ENCODE measurements at regions not wholly inside any gene's neighbourhood (a gene's known extent, or its start where the extent isn't known, plus 50 kb on each side); places are given as distances from the start of the nearest gene placed in this dataset.
A peak's percentile ranks its signal among the peaks of the same experiment; 100 is the strongest.

- ChIA-PET CTCF (no interaction called here), POLR2A (no interaction called here)
- no peak for DNase-seq
- Histone ChIP-seq H3K4me3 (ENCODE audit: low read length) (no peak overlapping the region), H3K36me3 (ENCODE audit: insufficient read depth, low read length) (no peaks in the 10 kb centered on the region), H3K9me3 (ENCODE audit: low read length) (no peaks in the 10 kb centered on the region), H3K27me3 (ENCODE audit: insufficient read depth, low read length, poor library complexity, severe bottlenecking) (no peaks in the 10 kb centered on the region), H3K4me1 (ENCODE audit: insufficient read depth, low read length) (no peaks in the 10 kb centered on the region), H3K27ac (ENCODE audit: low read depth, low read length) (no peak overlapping the region)
- peaks cover 0 to 2% (median 0%) of the 10 kb centered on the region in 5 donors for H3K9me3 Mint-ChIP-seq
- peaks cover 0 to 3% (median 0%) of the 10 kb centered on the region in 3 donors for H3K36me3 Mint-ChIP-seq
- peak overlapping the region in 1 of 8 donors; percentile 76 for H3K27ac Mint-ChIP-seq
- peaks cover 15 to 23% of the 10 kb centered on the region in 2 donors for H3K27me3 Mint-ChIP-seq
- no peak overlapping the region for H3K4me3 Mint-ChIP-seq
- no peaks in the 10 kb centered on the region for H3K4me1 Mint-ChIP-seq
Observed at GRCh38 chr3:40714771-40715345, 190.1 kb downstream of the ZNF621 start.

GRCh38 chr3:40715551-40715950 is 190.8 kb downstream of the ZNF621 start:
- peaks cover 17 to 22% of the 10 kb centered on the region in 2 donors for H3K27me3 Mint-ChIP-seq
- no peaks in the 10 kb centered on the region for H3K36me3 ChIP-seq (ENCODE audit: insufficient read depth, low read length)
- H3K4me3 Mint-ChIP-seq, result no peak overlapping the region
- peaks cover 0 to 3% (median 0%) of the 10 kb centered on the region in 5 donors for H3K9me3 Mint-ChIP-seq
- CTCF ChIA-PET, result no interaction called here
- H3K4me1 Mint-ChIP-seq, result no peaks in the 10 kb centered on the region
- peaks cover 0 to 3% (median 0%) of the 10 kb centered on the region in 3 donors for H3K36me3 Mint-ChIP-seq
- POLR2A ChIA-PET, result no interaction called here
- no peaks in the 10 kb centered on the region for H3K9me3 ChIP-seq (ENCODE audit: low read length)
- no peaks in the 10 kb centered on the region for H3K4me1 ChIP-seq (ENCODE audit: insufficient read depth, low read length)
- H3K4me3 ChIP-seq (ENCODE audit: low read length), result no peak overlapping the region
- H3K27ac Mint-ChIP-seq, result no peak overlapping the region
- no peaks in the 10 kb centered on the region for H3K27me3 ChIP-seq (ENCODE audit: insufficient read depth, low read length, poor library complexity, severe bottlenecking)
- no peak overlapping the region for H3K27ac ChIP-seq (ENCODE audit: low read depth, low read length)
- no peak for DNase-seq

- Mint-ChIP-seq H3K9me3 (peaks cover 0 to 4% (median 0%) of the 10 kb centered on the region in 5 donors), H3K27me3 (peaks cover 16 to 17% of the 10 kb centered on the region in 2 donors), H3K36me3 (no peaks in the 10 kb centered on the region), H3K27ac (no peak overlapping the region), H3K4me3 (no peak overlapping the region), H3K4me1 (no peaks in the 10 kb centered on the region)
- Histone ChIP-seq H3K4me3 (ENCODE audit: low read length) (no peak overlapping the region), H3K36me3 (ENCODE audit: insufficient read depth, low read length) (no peaks in the 10 kb centered on the region), H3K27me3 (ENCODE audit: insufficient read depth, low read length, poor library complexity, severe bottlenecking) (no peaks in the 10 kb centered on the region), H3K9me3 (ENCODE audit: low read length) (no peaks in the 10 kb centered on the region), H3K4me1 (ENCODE audit: insufficient read depth, low read length) (no peaks in the 10 kb centered on the region), H3K27ac (ENCODE audit: low read depth, low read length) (no peak overlapping the region)
- ChIA-PET POLR2A (no interaction called here), CTCF (no interaction called here)
- no peak for DNase-seq
Observed at GRCh38 chr3:40717471-40717870, 192.7 kb downstream of the ZNF621 start.

GRCh38 chr3:40718209-40718608 is 193.4 kb downstream of the ZNF621 start:
- no peak for DNase-seq
- no peaks in the 10 kb centered on the region for H3K36me3 ChIP-seq (ENCODE audit: insufficient read depth, low read length)
- peaks cover 13 to 16% of the 10 kb centered on the region in 2 donors for H3K27me3 Mint-ChIP-seq
- H3K4me3 Mint-ChIP-seq, result no peak overlapping the region
- H3K27ac ChIP-seq (ENCODE audit: low read depth, low read length), result no peak overlapping the region
- H3K27ac Mint-ChIP-seq, result no peak overlapping the region
- H3K36me3 Mint-ChIP-seq, result no peaks in the 10 kb centered on the region
- H3K4me1 Mint-ChIP-seq, result no peaks in the 10 kb centered on the region
- H3K4me3 ChIP-seq (ENCODE audit: low read length), result no peak overlapping the region
- no peaks in the 10 kb centered on the region for H3K27me3 ChIP-seq (ENCODE audit: insufficient read depth, low read length, poor library complexity, severe bottlenecking)
- no peaks in the 10 kb centered on the region for H3K4me1 ChIP-seq (ENCODE audit: insufficient read depth, low read length)
- POLR2A ChIA-PET, result no interaction called here
- H3K9me3 ChIP-seq (ENCODE audit: low read length), result no peaks in the 10 kb centered on the region
- CTCF ChIA-PET, result no interaction called here
- peaks cover 0 to 4% (median 0%) of the 10 kb centered on the region in 5 donors for H3K9me3 Mint-ChIP-seq

- ChIA-PET CTCF (no interaction called here), POLR2A (no interaction called here)
- no peaks in the 10 kb centered on the region for H3K36me3 ChIP-seq (ENCODE audit: insufficient read depth, low read length)
- DNase-seq, result no peak
- Mint-ChIP-seq H3K27ac (no peak overlapping the region), H3K27me3 (peaks cover 10 to 14% of the 10 kb centered on the region in 2 donors), H3K9me3 (peaks cover 0 to 4% (median 0%) of the 10 kb centered on the region in 5 donors), H3K4me3 (no peak overlapping the region), H3K36me3 (no peaks in the 10 kb centered on the region), H3K4me1 (no peaks in the 10 kb centered on the region)
- no peaks in the 10 kb centered on the region for H3K4me1 ChIP-seq (ENCODE audit: insufficient read depth, low read length)
- no peak overlapping the region for H3K4me3 ChIP-seq (ENCODE audit: low read length)
- no peaks in the 10 kb centered on the region for H3K27me3 ChIP-seq (ENCODE audit: insufficient read depth, low read length, poor library complexity, severe bottlenecking)
- H3K27ac ChIP-seq (ENCODE audit: low read depth, low read length), result no peak overlapping the region
- no peaks in the 10 kb centered on the region for H3K9me3 ChIP-seq (ENCODE audit: low read length)
Observed at GRCh38 chr3:40718681-40719080, 193.9 kb downstream of the ZNF621 start.

GRCh38 chr3:40719660-40720287 is 195.0 kb downstream of the ZNF621 start:
- Histone ChIP-seq H3K36me3 (ENCODE audit: insufficient read depth, low read length) (no peaks in the 10 kb centered on the region), H3K27ac (ENCODE audit: low read depth, low read length) (no peak overlapping the region), H3K27me3 (ENCODE audit: insufficient read depth, low read length, poor library complexity, severe bottlenecking) (no peaks in the 10 kb centered on the region), H3K9me3 (ENCODE audit: low read length) (no peaks in the 10 kb centered on the region), H3K4me3 (ENCODE audit: low read length) (no peak overlapping the region), H3K4me1 (ENCODE audit: insufficient read depth, low read length) (no peaks in the 10 kb centered on the region)
- H3K27ac Mint-ChIP-seq, result no peak overlapping the region
- DNase-seq, result no peak
- H3K36me3 Mint-ChIP-seq, result no peaks in the 10 kb centered on the region
- no peaks in the 10 kb centered on the region for H3K4me1 Mint-ChIP-seq
- H3K9me3 Mint-ChIP-seq, result peaks cover 0 to 4% (median 0%) of the 10 kb centered on the region in 5 donors
- H3K4me3 Mint-ChIP-seq, result no peak overlapping the region
- CTCF ChIA-PET, result no interaction called here
- POLR2A ChIA-PET, result no interaction called here
- H3K27me3 Mint-ChIP-seq, result peaks cover 8 to 13% of the 10 kb centered on the region in 2 donors

GRCh38 chr3:40720341-40720740 is 195.6 kb downstream of the ZNF621 start:
- CTCF ChIA-PET, result no interaction called here
- H3K27me3 Mint-ChIP-seq, result peaks cover 2 to 8% of the 10 kb centered on the region in 2 donors
- H3K9me3 Mint-ChIP-seq, result peaks cover 0 to 3% (median 0%) of the 10 kb centered on the region in 5 donors
- Histone ChIP-seq H3K4me3 (ENCODE audit: low read length) (no peak overlapping the region), H3K36me3 (ENCODE audit: insufficient read depth, low read length) (no peaks in the 10 kb centered on the region), H3K27me3 (ENCODE audit: insufficient read depth, low read length, poor library complexity, severe bottlenecking) (no peaks in the 10 kb centered on the region), H3K9me3 (ENCODE audit: low read length) (no peaks in the 10 kb centered on the region), H3K4me1 (ENCODE audit: insufficient read depth, low read length) (no peaks in the 10 kb centered on the region), H3K27ac (ENCODE audit: low read depth, low read length) (no peak overlapping the region)
- H3K4me1 Mint-ChIP-seq, result no peaks in the 10 kb centered on the region
- no peaks in the 10 kb centered on the region for H3K36me3 Mint-ChIP-seq
- no peak overlapping the region for H3K27ac Mint-ChIP-seq
- DNase-seq, result no peak
- no peak overlapping the region for H3K4me3 Mint-ChIP-seq
- POLR2A ChIA-PET, result no interaction called here

GRCh38 chr3:40720863-40721262 is 196.1 kb downstream of the ZNF621 start:
- H3K27me3 Mint-ChIP-seq, result peaks cover 0 to 4% of the 10 kb centered on the region in 2 donors
- H3K4me3 Mint-ChIP-seq, result no peak overlapping the region
- no peak overlapping the region for H3K27ac ChIP-seq (ENCODE audit: low read depth, low read length)
- H3K4me1 Mint-ChIP-seq, result no peaks in the 10 kb centered on the region
- no peaks in the 10 kb centered on the region for H3K36me3 Mint-ChIP-seq
- H3K4me1 ChIP-seq (ENCODE audit: insufficient read depth, low read length), result no peaks in the 10 kb centered on the region
- H3K36me3 ChIP-seq (ENCODE audit: insufficient read depth, low read length), result no peaks in the 10 kb centered on the region
- ChIA-PET CTCF (no interaction called here), POLR2A (no interaction called here)
- no peak for DNase-seq
- H3K27ac Mint-ChIP-seq, result no peak overlapping the region
- no peaks in the 10 kb centered on the region for H3K27me3 ChIP-seq (ENCODE audit: insufficient read depth, low read length, poor library complexity, severe bottlenecking)
- H3K4me3 ChIP-seq (ENCODE audit: low read length), result no peak overlapping the region
- peaks cover 0 to 2% (median 0%) of the 10 kb centered on the region in 5 donors for H3K9me3 Mint-ChIP-seq
- no peaks in the 10 kb centered on the region for H3K9me3 ChIP-seq (ENCODE audit: low read length)
